Spleen (tissue), 7 donors: ENCODE measurements at regions not wholly inside any gene's neighbourhood (a gene's known extent, or its start where the extent isn't known, plus 50 kb on each side); places are given as distances from the start of the nearest gene placed in this dataset.

Experiments used
- POLR2A ChIP-seq, 3 donors: fragments of 450-650 bp; IDR thresholded peaks; one replicate each; pipeline ENCODE4 v1.5.1; 2017; ENCODE audit warnings: antibody characterized with exemption in 3 of 3, mild to moderate bottlenecking in 1 of 3
- TF ChIP-seq, protein P1 (sequence below), 11 experiments: fragments of 200-600 bp in 7 of 11; fragments of 450-650 bp in 4 of 11; sonication (generic) in 4 of 11; IDR thresholded peaks in 8 of 11; conservative IDR thresholded peaks in 3 of 11; 1 replicate in 7 of 11; 2 replicates in 4 of 11; pipeline versions ENCODE4 v1.4.0 to v1.8.0; 2016 to 2021; ENCODE audit warnings: antibody characterized with exemption in 11 of 11, inconsistent platforms in 4 of 11, mild to moderate bottlenecking in 1 of 11
- donor health status: DM: no; HTN: no; CAD: no; lungs with moderate emphysema.
- donor health status: DM: no; HTN: no; CAD: no.
- donor health status: DM: no; HTN: no; CAD: no.

DNA sequence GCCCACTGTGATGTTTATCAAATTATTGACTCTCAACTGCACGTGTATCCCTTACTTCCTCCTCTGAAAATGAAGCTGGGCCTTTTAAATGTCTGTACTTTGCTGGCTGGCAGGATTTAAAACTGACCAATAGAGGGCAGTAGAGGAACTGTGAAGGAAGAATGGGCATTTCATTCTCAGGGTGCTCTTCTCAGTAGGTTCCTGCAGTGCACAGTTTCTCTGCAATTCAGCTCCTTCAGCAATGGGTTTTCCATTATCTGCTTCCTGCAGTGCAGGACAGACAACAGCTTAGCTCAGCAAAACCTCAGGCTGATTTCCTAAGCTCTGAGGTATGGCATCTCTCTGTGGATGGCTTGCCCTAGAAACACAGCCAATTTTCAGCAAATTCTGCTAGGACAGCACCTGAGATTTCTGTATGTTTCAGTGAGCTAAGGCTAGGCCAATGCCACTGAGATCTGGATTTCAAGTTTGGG, 298.4 kb upstream of the PRDM9 start:
- TF ChIP-seq, protein P1, sequence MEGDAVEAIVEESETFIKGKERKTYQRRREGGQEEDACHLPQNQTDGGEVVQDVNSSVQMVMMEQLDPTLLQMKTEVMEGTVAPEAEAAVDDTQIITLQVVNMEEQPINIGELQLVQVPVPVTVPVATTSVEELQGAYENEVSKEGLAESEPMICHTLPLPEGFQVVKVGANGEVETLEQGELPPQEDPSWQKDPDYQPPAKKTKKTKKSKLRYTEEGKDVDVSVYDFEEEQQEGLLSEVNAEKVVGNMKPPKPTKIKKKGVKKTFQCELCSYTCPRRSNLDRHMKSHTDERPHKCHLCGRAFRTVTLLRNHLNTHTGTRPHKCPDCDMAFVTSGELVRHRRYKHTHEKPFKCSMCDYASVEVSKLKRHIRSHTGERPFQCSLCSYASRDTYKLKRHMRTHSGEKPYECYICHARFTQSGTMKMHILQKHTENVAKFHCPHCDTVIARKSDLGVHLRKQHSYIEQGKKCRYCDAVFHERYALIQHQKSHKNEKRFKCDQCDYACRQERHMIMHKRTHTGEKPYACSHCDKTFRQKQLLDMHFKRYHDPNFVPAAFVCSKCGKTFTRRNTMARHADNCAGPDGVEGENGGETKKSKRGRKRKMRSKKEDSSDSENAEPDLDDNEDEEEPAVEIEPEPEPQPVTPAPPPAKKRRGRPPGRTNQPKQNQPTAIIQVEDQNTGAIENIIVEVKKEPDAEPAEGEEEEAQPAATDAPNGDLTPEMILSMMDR (IDR thresholded peaks at IDR 0.05 in 8 of 11, conservative IDR thresholded peaks at IDR 0.05 in 3 of 11), result peak in 8 of 11 experiments; percentile 12 to 56 (median 46)
- no peak for TF ChIP-seq POLR2A (IDR thresholded peaks at IDR 0.05)
